AG04449 (cell line): ENCODE measurements at regions not wholly inside any gene's neighbourhood (a gene's known extent, or its start where the extent isn't known, plus 50 kb on each side); places are given as distances from the start of the nearest gene placed in this dataset.

ENCODE experiments used
- CTCF ChIA-PET: fragments of 350-600 bp; formaldehyde crosslinking; extraction: SDS; loops from one replicate; lab custom pipeline; 2021; ENCODE audit warnings: antibody characterized with exemption; lab: Yijun Ruan, JAX
- POLR2A ChIA-PET: fragments of 400-600, 350-600 bp; formaldehyde crosslinking; extraction: SDS; loops from one replicate; lab custom pipeline; 2020; ENCODE audit warnings: antibody characterized with exemption, inconsistent platforms; lab: Yijun Ruan, JAX
- DNase-seq: peaks from one replicate; pipeline ENCODE4 v3.0.0-alpha.2; 2010; ENCODE audit warnings: low read depth, low spot score
- H3K4me3 ChIP-seq: 2 replicates; pipeline ENCODE4 v1.5.1; 2011; ENCODE audit warnings: low read depth, mild to moderate bottlenecking, control low read depth, low read length
- TF ChIP-seq, protein P1 (sequence below): IDR thresholded peaks from one replicate; pipeline ENCODE4 v1.5.1; 2011; ENCODE audit warnings: mild to moderate bottlenecking, moderate library complexity, low read length, control low read depth, inconsistent platforms; ENCODE audit not compliant: insufficient read depth; ENCODE audit errors: missing control alignments

DNA sequence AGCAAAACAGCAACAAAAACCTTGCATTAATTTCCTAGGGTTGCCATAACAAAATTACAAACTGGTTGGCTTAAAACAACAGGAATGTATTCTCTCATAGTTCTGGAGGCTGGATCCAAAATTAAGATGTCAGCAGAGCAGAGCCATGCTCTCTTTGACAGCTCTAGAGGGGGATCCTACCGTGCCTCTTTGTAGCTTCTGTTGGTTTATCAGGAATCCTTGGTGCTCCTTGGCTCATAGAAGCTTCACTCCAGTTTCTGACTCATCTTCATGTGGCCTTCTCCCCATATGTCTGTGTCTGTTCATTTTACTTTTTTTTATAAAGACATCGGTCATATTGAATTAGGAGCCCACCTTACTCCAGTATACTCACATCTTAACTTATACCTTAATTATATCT is 90.5 kb upstream of the POU2AF2 start:
- no peak overlapping the region for H3K4me3 ChIP-seq
- TF ChIP-seq, protein P1, sequence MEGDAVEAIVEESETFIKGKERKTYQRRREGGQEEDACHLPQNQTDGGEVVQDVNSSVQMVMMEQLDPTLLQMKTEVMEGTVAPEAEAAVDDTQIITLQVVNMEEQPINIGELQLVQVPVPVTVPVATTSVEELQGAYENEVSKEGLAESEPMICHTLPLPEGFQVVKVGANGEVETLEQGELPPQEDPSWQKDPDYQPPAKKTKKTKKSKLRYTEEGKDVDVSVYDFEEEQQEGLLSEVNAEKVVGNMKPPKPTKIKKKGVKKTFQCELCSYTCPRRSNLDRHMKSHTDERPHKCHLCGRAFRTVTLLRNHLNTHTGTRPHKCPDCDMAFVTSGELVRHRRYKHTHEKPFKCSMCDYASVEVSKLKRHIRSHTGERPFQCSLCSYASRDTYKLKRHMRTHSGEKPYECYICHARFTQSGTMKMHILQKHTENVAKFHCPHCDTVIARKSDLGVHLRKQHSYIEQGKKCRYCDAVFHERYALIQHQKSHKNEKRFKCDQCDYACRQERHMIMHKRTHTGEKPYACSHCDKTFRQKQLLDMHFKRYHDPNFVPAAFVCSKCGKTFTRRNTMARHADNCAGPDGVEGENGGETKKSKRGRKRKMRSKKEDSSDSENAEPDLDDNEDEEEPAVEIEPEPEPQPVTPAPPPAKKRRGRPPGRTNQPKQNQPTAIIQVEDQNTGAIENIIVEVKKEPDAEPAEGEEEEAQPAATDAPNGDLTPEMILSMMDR = no peak
- ChIA-PET POLR2A (no interaction called here), CTCF (no interaction called here)
- no peak for DNase-seq

GRCh38 chr11:111153194-111153593 is 92.3 kb upstream of the POU2AF2 start:
- TF ChIP-seq, protein P1 = no peak
- DNase-seq = no peak
- ChIA-PET POLR2A (no interaction called here), CTCF (interaction anchor here (1.2 kb wide), 1 partner anchor 9 kb away, joined by 3 read pairs; no protein-coding TSS in a partner anchor)
- H3K4me3 ChIP-seq = no peak overlapping the region

DNA sequence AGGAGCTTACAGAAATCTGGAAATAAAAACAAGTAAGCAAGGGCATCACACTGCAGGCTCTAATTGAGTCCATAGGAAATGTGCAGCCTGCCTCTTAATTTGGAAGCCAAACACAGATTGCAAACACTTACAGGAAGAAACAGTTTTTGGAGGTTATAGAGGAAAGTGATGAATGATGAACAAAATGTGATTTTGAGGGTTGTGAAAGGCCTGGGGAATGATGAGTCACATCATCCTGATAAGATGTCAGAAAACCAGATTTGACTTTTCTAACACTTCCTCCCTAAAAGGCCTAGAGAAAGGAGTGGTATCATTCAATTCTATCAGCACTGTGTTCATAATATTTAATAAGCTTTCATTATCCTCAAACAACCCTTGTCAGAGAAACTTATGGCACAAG is 96.6 kb upstream of the POU2AF2 start:
- DNase-seq = no peak
- POLR2A ChIA-PET = no interaction called here
- H3K4me3 ChIP-seq = no peak overlapping the region
- TF ChIP-seq, protein P1 = no peak
- CTCF ChIA-PET = no interaction called here

DNA sequence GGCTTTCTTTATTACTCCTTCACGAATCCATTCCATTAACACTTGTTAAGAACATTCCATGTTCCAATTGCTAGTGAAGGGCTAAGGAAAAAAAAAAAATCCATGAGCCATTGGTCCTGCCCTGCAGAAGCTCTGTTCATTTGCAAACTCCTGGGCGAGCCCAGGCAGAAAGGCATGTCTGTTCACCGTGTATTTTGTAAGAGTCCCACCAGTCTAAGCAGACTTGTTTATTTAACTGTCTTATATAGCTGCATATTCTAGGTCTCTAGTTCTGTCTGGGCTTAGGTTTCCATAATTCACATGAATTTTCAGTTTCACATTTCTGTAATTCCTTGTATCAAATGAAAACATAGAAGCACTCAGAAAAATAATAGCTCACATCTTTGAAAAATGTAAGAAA is 97.4 kb upstream of the POU2AF2 start:
- TF ChIP-seq, protein P1 = no peak
- ChIA-PET CTCF (no interaction called here), POLR2A (no interaction called here)
- no peak for DNase-seq
- no peak overlapping the region for H3K4me3 ChIP-seq

- H3K4me3 ChIP-seq = no peak overlapping the region
- no peak for DNase-seq
- ChIA-PET CTCF (no interaction called here), POLR2A (no interaction called here)
- TF ChIP-seq, protein P1 = no peak
These were observed 107.7 kb upstream of the POU2AF2 start for GRCh38 chr11:111137846-111138245.

GRCh38 chr11:111135778-111136570 is 109.6 kb upstream of the POU2AF2 start:
- no peak overlapping the region for H3K4me3 ChIP-seq
- TF ChIP-seq, protein P1 = no peak
- POLR2A ChIA-PET = no interaction called here
- CTCF ChIA-PET = no interaction called here
- no peak for DNase-seq
